Right kidney (tissue), 1 donor: ENCODE measurements at regions not wholly inside any gene's neighbourhood (a gene's known extent, or its start where the extent isn't known, plus 50 kb on each side); places are given as distances from the start of the nearest gene placed in this dataset.

Experiments
- DNase-seq: peaks from one replicate; pipeline ENCODE4 v3.0.0-alpha.2; 2016

GRCh38 chr18:24627644-24628315 lies 167.3 kb downstream of the HRH4 start:
- DNase-seq, result no peak

- DNase-seq, result no peak
Observed at GRCh38 chr18:24628326-24628725, 167.9 kb downstream of the HRH4 start.

GRCh38 chr18:24629921-24630320 lies 169.5 kb downstream of the HRH4 start:
- no peak for DNase-seq

DNA sequence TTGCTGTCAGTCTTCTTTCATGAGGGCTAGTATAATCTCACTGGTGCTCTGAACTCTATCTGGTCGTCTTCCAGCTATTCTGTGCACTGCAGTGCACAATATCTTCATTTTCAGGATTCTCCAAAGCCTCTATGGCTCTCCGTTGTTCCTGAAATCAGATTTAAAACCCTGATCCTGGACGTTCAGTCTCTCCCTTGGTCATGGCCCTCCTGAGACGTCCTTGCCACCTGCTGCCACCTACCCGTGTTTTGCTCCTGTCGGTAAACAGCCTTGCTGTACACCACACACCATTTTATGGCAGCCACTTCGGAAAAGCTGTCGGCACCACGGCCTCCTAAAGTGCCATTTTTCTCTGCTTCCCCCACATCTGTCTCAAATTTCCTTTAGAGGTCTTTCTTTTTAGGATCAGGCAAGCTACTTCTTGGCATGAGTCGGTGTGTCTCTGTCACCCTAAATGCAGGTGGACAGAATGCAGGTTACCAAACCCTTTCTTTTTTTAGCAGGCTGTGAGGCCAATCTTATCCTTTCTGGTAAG lies 170.0 kb downstream of the HRH4 start:
- peak; percentile 19 for DNase-seq

GRCh38 chr18:24631243-24632025 lies 171.0 kb downstream of the HRH4 start:
- no peak for DNase-seq

GRCh38 chr18:24632158-24632988 lies 171.9 kb downstream of the HRH4 start:
- DNase-seq, result no peak

DNA sequence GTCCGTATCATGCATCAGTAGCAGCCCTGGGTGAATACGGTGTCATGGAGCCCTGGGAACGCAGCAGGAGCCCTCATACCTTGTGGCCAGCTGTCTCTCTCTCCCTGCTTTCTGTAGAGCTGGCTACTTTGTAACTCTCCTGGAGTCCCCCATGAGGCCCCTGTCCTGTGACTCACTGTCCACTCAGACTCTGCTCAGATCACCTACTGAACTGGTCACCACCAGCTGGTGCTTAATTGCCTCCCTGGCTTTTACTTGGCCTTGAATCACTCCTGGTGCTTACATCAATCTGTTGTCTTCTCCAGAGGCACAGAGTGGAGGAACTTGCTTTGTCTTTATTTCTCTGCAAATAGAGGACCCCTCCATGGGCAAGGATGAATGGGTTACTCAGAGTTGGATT lies 172.7 kb downstream of the HRH4 start:
- DNase-seq, result no peak

- DNase-seq, result no peak
Observed at GRCh38 chr18:24649571-24649970, 189.1 kb downstream of the HRH4 start.

DNA sequence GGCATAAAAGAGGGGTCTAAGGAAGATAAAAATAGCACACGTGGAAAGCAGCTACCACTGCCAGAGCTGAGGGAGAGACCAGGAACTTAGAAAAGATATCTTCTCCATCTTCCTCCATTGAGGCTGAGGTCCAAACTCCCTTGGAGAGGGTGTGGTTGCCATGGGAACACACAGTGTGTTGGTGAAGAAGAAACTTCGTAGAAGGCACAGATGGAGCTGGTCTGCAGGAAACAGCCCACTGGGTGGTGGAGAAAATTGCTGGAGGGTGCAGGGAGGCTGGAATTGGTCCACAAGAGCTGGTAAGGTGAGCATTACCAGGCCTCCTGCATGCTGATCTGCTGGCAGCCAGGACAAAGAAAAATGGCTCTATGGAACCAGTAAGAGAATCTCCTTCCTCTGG lies 191.0 kb downstream of the HRH4 start:
- DNase-seq, result no peak

DNA sequence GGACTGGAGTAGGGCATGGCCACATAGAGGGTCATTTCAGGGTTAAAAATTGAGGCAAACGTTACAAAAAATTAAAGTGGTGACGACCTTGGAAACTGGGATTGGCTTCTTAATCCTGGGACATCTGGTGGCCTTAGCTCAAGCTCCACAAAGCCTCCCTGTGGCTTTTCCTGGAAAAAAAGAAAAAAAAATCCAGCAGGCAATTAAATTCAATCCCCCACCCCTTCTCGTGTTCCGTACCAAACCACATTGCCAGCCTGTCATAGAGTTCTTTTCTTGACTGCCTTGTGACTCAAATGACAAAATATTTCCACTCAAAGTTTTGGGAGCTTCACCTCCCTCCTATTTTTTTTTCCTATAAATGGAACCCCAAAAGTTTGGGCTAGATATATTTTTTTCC lies 195.6 kb downstream of the HRH4 start:
- peak; percentile 45 for DNase-seq

GRCh38 chr18:24656551-24657443 lies 196.4 kb downstream of the HRH4 start:
- peak; percentile 49 for DNase-seq

DNA sequence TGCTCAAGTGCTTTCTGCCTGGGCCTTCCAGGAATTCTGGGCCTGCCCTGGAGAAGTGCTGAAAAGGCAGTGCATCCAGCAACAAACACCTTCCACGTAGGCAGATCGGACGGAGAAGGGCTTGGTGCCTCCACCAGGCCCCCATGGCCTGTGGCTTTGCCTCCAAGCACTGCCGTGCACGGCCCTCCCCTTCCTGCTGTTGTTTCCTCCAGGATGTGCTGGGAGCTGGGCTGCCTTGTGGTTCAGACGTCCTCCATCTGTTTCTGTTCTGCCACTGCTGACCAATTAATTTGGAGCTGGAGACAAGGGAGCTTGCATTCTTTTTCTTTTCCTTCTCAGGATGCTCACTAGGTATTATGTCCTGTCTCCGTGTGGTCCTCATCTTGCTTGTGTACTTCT lies 197.0 kb downstream of the HRH4 start:
- peak; percentile 48 for DNase-seq

- no peak for DNase-seq
Observed at GRCh38 chr18:24658302-24658701, 197.9 kb downstream of the HRH4 start.

DNA sequence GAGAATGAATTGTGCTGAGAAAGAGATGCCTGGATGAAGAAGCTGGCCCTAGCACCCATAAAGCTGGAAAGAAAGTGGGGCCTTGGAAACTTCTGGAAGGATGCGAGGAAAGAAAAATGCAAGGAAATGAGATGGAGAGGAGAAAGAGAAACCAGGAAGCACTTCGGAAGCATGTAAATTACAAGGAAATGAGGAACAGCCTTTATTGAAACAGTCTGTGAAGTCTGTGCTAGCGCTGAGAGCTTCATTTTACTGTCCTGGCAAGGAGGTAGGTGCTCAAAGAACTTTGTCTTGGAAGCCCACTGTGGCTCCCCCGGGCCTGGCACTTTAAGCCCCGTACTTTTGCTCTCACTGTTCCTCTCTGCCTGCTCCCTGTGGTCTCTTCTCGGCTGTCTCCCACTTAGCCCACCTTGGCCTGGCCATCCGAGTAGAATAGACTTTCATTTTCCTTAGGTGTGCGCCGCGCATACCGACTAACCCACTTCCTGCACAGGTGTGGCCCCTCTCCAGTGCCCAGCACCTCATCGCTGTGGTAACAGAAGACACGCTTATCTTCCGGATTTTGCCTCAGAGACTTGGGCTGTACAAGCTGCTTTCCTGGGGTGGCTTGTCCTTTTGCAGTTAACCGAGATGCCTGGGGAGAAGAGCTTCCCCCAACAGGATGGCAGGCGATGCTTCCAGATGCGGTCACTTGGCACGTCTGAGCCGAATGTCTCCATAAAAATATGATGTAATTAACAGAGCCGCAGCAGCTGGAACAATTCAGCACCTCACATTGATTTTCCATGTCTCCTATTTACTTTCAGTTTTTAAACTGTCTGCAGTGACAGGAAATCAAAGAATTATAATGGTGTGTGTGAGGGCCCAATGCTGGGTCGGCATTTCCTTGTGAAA lies 199.6 kb downstream of the HRH4 start:
- DNase-seq, result no peak

GRCh38 chr18:24660956-24661355 lies 200.5 kb downstream of the HRH4 start:
- no peak for DNase-seq

- DNase-seq, result peak; percentile 29
Observed at GRCh38 chr18:24662412-24662821, 202.0 kb downstream of the HRH4 start.

DNA sequence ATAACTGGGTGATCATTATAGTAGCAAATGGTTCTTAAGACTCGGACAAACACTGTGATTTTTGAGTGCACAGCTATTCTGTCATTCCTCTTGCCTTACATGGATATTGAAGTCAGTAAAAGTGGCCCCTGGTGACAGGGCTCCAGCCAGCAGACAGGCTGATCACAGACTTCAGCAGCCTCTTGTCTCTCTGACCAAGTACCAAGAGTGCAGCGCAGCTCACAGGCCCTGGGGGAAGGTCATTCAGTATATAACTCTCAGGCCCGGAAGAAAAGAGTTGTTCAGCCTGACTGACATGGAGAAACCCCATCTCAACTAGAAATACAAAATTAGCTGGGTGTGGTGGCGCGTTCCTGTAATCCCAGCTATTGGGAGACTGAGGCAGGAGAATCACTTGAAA lies 202.6 kb downstream of the HRH4 start:
- no peak for DNase-seq

GRCh38 chr18:24669015-24669414 lies 208.6 kb downstream of the HRH4 start:
- DNase-seq, result no peak

DNA sequence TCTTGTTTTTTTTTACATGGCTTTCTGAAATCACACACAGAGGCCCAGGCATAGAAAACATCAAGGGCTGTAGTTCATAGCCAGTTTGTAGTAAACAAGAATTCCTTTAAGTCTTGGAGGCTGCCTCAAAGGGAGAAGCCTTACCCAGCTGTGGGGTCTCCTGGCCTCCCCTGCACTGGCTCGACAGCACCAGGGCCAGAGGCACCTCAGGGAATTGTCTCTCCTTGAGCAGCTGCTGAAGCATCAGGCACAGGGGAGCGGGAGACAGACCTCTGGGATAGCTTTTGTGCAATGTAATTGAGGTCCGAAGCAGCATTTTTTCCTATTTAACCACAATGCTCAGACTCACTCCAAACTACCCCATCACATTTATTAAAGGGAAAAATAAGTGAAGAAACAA lies 209.1 kb downstream of the HRH4 start:
- DNase-seq, result no peak

DNA sequence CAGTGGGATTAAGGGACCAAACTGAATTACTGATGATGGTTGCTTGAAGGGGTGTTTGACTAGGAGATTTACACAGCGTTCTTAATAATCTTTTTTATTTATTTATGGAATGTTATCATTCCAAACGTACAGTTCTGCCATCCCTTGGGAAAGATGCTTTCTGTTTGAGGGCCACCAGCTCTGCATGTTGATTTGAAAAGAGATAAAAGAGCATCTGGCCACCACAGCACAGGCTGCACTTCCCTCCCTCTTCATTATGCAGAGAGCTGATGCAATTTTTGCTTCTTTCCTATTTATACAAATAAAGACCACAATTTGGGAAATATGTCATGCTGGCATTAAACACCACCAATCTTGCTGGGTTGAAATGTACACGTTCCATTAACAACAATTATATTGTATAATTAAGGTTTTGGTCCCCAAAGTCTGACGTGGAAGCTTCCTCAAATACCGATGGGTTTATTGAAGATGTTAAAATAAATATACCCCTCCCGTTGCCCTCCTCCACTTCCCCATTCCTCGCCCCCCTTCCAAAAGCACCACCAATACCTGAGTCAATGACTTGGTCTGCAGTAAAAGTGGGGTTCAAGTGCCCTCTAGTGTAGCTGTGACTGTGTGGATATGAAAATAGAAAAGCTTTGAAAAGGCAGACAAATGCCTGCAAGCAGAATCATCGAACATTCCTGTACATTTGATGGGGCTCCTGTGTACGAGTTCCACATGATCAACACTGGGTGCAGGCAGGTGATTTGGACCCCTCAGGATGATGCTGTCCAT lies 211.9 kb downstream of the HRH4 start:
- DNase-seq, result no peak
